Tibial artery (tissue), 4 donors: ENCODE measurements at regions not wholly inside any gene's neighbourhood (a gene's known extent, or its start where the extent isn't known, plus 50 kb on each side); places are given as distances from the start of the nearest gene placed in this dataset.

Experiments
- DNase-seq, 2 donors: peaks; one replicate each; pipeline ENCODE4 v3.0.0-alpha.2; 2019
- H3K27ac ChIP-seq, 2 donors: fragments of 200-600 bp; sonication (generic) in 1 of 2; 1 replicate in 1 of 2; 2 replicates in 1 of 2; pipeline ENCODE4 v1.5.1; 2018 to 2019; ENCODE audit warnings: mild to moderate bottlenecking in 1 of 2
- H3K27me3 ChIP-seq, 2 donors: fragments of 200-600 bp; sonication (generic) in 1 of 2; one replicate each; pipeline versions ENCODE4 v1.5.1 to v1.6.0; 2016 to 2019
- H3K36me3 ChIP-seq, 3 donors: fragments of 200-600 bp; sonication (generic) in 2 of 3; one replicate each; pipeline ENCODE4 v1.5.1; 2016 to 2019; ENCODE audit warnings: mild to moderate bottlenecking in 2 of 3
- H3K4me1 ChIP-seq, 4 donors: fragments of 200-600 bp; sonication (generic) in 2 of 4; 1 replicate in 3 of 4; 2 replicates in 1 of 4; pipeline ENCODE4 v1.5.1; 2016 to 2019
- H3K4me3 ChIP-seq, 2 donors: fragments of 200-600 bp; sonication (generic) in 1 of 2; 1 replicate in 1 of 2; 2 replicates in 1 of 2; pipeline ENCODE4 v1.5.1; 2018 to 2019; ENCODE audit warnings: mild to moderate bottlenecking in 2 of 2
- H3K9me3 ChIP-seq, 3 donors: fragments of 200-600 bp; sonication (generic) in 1 of 3; one replicate each; pipeline ENCODE4 v1.5.1; 2016 to 2019
- intact Hi-C: fragments of 100-400 bp; cut with DNase I; formaldehyde crosslinking; loops from one replicate; pipeline ENCODE4 v1.15.0; 2023; ENCODE audit warnings: low total_unique reads
- TF ChIP-seq, protein P1 (sequence below), 2 experiments: fragments of 200-600 bp in 1 of 2; fragments of 450-650 bp in 1 of 2; IDR thresholded peaks; one replicate each; pipeline ENCODE4 v1.5.1; 2017 to 2019; ENCODE audit warnings: antibody characterized with exemption in 2 of 2, mild to moderate bottlenecking in 1 of 2, moderate library complexity in 1 of 2

- no peaks in the 10 kb centered on the region for H3K27me3 ChIP-seq
- DNase-seq = no peak
- H3K4me3 ChIP-seq = no peak overlapping the region
- intact Hi-C loops = no loop called here
- H3K9me3 ChIP-seq = peaks cover 0 to 10% (median 0%) of the 10 kb centered on the region in 3 donors
- H3K4me1 ChIP-seq = no peaks in the 10 kb centered on the region
- no peaks in the 10 kb centered on the region for H3K36me3 ChIP-seq
- no peak overlapping the region for H3K27ac ChIP-seq
- TF ChIP-seq, protein P1, sequence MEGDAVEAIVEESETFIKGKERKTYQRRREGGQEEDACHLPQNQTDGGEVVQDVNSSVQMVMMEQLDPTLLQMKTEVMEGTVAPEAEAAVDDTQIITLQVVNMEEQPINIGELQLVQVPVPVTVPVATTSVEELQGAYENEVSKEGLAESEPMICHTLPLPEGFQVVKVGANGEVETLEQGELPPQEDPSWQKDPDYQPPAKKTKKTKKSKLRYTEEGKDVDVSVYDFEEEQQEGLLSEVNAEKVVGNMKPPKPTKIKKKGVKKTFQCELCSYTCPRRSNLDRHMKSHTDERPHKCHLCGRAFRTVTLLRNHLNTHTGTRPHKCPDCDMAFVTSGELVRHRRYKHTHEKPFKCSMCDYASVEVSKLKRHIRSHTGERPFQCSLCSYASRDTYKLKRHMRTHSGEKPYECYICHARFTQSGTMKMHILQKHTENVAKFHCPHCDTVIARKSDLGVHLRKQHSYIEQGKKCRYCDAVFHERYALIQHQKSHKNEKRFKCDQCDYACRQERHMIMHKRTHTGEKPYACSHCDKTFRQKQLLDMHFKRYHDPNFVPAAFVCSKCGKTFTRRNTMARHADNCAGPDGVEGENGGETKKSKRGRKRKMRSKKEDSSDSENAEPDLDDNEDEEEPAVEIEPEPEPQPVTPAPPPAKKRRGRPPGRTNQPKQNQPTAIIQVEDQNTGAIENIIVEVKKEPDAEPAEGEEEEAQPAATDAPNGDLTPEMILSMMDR (IDR thresholded peaks at IDR 0.05) = no peak
Measured at GRCh38 chr10:52836816-52837215, 64.2 kb upstream of the MBL2 start.
